ENCODE measurements at regions not wholly inside any gene's neighbourhood (a gene's known extent, or its start where the extent isn't known, plus 50 kb on each side); places are given as distances from the start of the nearest gene placed in this dataset.
"Not testable (repeated sequence)": the region's sequence is repeated elsewhere in the genome, so short reads cannot be mapped to it uniquely, and the experiment has no call there.

DNA sequence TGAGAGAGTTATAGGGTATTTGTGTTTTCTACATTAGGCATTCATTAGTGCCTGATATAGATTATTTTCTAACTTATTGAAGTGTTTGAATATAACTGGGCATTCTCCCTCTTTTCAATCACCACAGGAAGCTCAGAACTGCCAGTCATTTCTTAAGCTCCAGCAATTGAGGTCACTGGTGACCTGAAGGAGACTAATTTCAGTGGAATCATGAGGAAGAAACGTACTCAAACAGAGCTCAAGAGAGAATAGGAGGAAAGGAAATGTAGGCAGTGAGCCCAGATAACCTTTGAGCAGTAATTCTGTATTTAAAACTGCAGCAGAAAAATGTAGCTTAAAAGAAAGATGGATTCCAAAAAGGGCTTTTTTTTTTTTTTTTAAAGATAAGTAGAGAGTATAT is 1035.5 kb downstream of the SOCS6 start:
- no peak for DNase-seq
- no peaks in the 10 kb centered on the region for H3K27me3 ChIP-seq (ENCODE audit: insufficient read depth, low read length, poor library complexity)
- no peak overlapping the region for H2AFZ ChIP-seq (ENCODE audit: low read depth, low read length)
- H3K27ac ChIP-seq (ENCODE audit: low read length), result no peak overlapping the region
- no peaks in the 10 kb centered on the region for H3K36me3 ChIP-seq (ENCODE audit: insufficient read depth, low read length)
- H3K4me1 ChIP-seq (ENCODE audit: insufficient read depth, low read length), result no peaks in the 10 kb centered on the region
- no peak overlapping the region for H3K4me2 ChIP-seq (ENCODE audit: insufficient read depth, low read length)
- no peaks in the 10 kb centered on the region for H3K9me3 ChIP-seq (ENCODE audit: insufficient read depth, low read length, severe bottlenecking)
- TF ChIP-seq, protein P1, sequence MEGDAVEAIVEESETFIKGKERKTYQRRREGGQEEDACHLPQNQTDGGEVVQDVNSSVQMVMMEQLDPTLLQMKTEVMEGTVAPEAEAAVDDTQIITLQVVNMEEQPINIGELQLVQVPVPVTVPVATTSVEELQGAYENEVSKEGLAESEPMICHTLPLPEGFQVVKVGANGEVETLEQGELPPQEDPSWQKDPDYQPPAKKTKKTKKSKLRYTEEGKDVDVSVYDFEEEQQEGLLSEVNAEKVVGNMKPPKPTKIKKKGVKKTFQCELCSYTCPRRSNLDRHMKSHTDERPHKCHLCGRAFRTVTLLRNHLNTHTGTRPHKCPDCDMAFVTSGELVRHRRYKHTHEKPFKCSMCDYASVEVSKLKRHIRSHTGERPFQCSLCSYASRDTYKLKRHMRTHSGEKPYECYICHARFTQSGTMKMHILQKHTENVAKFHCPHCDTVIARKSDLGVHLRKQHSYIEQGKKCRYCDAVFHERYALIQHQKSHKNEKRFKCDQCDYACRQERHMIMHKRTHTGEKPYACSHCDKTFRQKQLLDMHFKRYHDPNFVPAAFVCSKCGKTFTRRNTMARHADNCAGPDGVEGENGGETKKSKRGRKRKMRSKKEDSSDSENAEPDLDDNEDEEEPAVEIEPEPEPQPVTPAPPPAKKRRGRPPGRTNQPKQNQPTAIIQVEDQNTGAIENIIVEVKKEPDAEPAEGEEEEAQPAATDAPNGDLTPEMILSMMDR (IDR thresholded peaks at IDR 0.05; ENCODE audit: borderline replicate concordance, extremely low read depth, low read length, poor library complexity, severe bottlenecking), result no peak
- TF ChIP-seq EZH2 (IDR thresholded peaks at IDR 0.05; ENCODE audit: borderline replicate concordance, low read depth, low read length, severe bottlenecking), result no peak
- no peak overlapping the region for H3K9ac ChIP-seq (ENCODE audit: low read depth, low read length)
- H3K79me2 ChIP-seq (ENCODE audit: insufficient read depth, low read length), result no peaks in the 10 kb centered on the region
- ATAC-seq (ENCODE audit: insufficient read depth, low read depth), result no peak
- no peak overlapping the region for H3K4me3 ChIP-seq (ENCODE audit: low read depth in 1 of 2, low read length in 2 of 2)
- H4K20me1 ChIP-seq (ENCODE audit: insufficient read depth, low read length), result no peaks in the 10 kb centered on the region

DNA sequence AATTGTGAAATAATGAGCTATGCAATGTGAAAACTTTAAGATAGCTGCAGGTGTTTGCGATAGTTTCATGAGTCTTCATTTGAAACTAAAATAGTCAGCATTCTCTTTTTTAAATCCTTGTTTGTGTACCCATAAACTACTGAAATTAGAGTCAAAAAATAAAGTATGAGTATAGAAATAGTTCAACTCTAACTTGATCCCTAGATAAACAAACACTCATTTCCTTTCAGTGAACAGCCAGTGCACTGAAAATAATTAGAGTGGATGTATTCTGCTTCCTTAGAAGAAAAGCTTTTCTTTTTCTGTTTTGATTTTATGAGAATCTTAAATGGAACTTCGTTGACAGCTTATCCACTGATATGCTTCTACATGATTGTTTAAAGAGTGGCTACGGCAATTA is 1033.4 kb downstream of the SOCS6 start:
- no peak overlapping the region for H3K4me2 ChIP-seq (ENCODE audit: insufficient read depth, low read length)
- H3K36me3 ChIP-seq (ENCODE audit: insufficient read depth, low read length), result no peaks in the 10 kb centered on the region
- H4K20me1 ChIP-seq (ENCODE audit: insufficient read depth, low read length), result no peaks in the 10 kb centered on the region
- H3K27ac ChIP-seq (ENCODE audit: low read length), result no peak overlapping the region
- ATAC-seq (ENCODE audit: insufficient read depth, low read depth) (no peak), DNase-seq (no peak)
- H3K79me2 ChIP-seq (ENCODE audit: insufficient read depth, low read length), result no peaks in the 10 kb centered on the region
- H3K9me3 ChIP-seq (ENCODE audit: insufficient read depth, low read length, severe bottlenecking), result no peaks in the 10 kb centered on the region
- no peak overlapping the region for H2AFZ ChIP-seq (ENCODE audit: low read depth, low read length)
- H3K4me3 ChIP-seq (ENCODE audit: low read depth in 1 of 2, low read length in 2 of 2), result no peak overlapping the region
- no peaks in the 10 kb centered on the region for H3K4me1 ChIP-seq (ENCODE audit: insufficient read depth, low read length)
- no peak overlapping the region for H3K9ac ChIP-seq (ENCODE audit: low read depth, low read length)
- no peaks in the 10 kb centered on the region for H3K27me3 ChIP-seq (ENCODE audit: insufficient read depth, low read length, poor library complexity)
- no peak for TF ChIP-seq EZH2 (IDR thresholded peaks at IDR 0.05; ENCODE audit: borderline replicate concordance, low read depth, low read length, severe bottlenecking)
- TF ChIP-seq, protein P1 (IDR thresholded peaks at IDR 0.05; ENCODE audit: borderline replicate concordance, extremely low read depth, low read length, poor library complexity, severe bottlenecking), result no peak

DNA sequence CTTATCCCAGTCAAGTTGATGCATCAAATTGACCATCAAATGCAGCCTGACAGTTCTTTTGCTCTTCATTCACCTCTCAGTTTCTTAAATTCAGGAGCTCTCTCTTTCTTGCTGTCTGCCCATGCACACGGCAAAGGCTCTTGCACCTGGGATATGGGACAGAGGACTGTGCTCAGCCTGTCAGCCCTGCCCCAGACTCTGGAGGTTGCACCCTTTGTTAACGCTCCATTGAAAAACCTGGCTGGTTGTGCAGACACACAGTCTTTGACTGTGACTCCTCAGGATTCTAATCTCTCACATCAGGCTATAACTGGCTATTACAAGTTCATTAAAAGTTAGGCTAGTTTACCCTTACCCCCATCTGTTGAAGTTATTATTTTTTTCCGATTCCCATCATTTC is 1032.5 kb downstream of the SOCS6 start:
- Histone ChIP-seq H3K79me2 (ENCODE audit: insufficient read depth, low read length) (no peaks in the 10 kb centered on the region), H3K27me3 (ENCODE audit: insufficient read depth, low read length, poor library complexity) (no peaks in the 10 kb centered on the region), H3K36me3 (ENCODE audit: insufficient read depth, low read length) (no peaks in the 10 kb centered on the region), H2AFZ (ENCODE audit: low read depth, low read length) (no peak overlapping the region), H4K20me1 (ENCODE audit: insufficient read depth, low read length) (no peaks in the 10 kb centered on the region), H3K4me2 (ENCODE audit: insufficient read depth, low read length) (no peak overlapping the region), H3K4me1 (ENCODE audit: insufficient read depth, low read length) (no peaks in the 10 kb centered on the region), H3K4me3 (ENCODE audit: low read depth in 1 of 2, low read length in 2 of 2) (no peak overlapping the region), H3K9me3 (ENCODE audit: insufficient read depth, low read length, severe bottlenecking) (no peaks in the 10 kb centered on the region), H3K27ac (ENCODE audit: low read length) (no peak overlapping the region), H3K9ac (ENCODE audit: low read depth, low read length) (no peak overlapping the region)
- DNase-seq, result no peak
- no peak for TF ChIP-seq EZH2 (IDR thresholded peaks at IDR 0.05; ENCODE audit: borderline replicate concordance, low read depth, low read length, severe bottlenecking)
- ATAC-seq (ENCODE audit: insufficient read depth, low read depth), result no peak

DNA sequence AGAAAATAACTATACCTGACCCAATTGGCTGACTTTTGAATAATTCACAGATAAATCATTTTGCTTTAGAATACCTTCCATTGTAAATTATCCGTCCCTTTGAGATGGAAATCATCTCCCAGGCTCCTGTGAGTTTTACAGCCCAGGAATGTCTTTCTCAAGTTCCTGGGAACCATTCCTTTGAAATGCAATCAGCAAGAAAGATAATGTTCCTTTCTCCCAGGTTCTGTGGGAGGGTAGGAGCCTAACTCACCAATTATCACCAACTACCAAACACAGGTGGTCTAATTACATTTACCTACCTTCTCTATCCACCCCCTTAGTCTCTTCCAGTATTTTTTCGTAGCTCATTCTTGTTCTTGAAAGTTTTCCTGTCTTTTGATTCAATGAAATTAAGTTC is 1016.0 kb downstream of the SOCS6 start:
- ATAC-seq (ENCODE audit: insufficient read depth, low read depth) (no peak), DNase-seq (no peak)
- no peaks in the 10 kb centered on the region for H3K79me2 ChIP-seq (ENCODE audit: insufficient read depth, low read length)
- H3K36me3 ChIP-seq (ENCODE audit: insufficient read depth, low read length), result no peaks in the 10 kb centered on the region
- no peak overlapping the region for H3K27ac ChIP-seq (ENCODE audit: low read length)
- H3K9me3 ChIP-seq (ENCODE audit: insufficient read depth, low read length, severe bottlenecking), result no peaks in the 10 kb centered on the region
- no peaks in the 10 kb centered on the region for H4K20me1 ChIP-seq (ENCODE audit: insufficient read depth, low read length)
- no peak overlapping the region for H3K9ac ChIP-seq (ENCODE audit: low read depth, low read length)
- H3K4me2 ChIP-seq (ENCODE audit: insufficient read depth, low read length), result no peak overlapping the region
- TF ChIP-seq EZH2 (IDR thresholded peaks at IDR 0.05; ENCODE audit: borderline replicate concordance, low read depth, low read length, severe bottlenecking), result no peak
- TF ChIP-seq, protein P1 (IDR thresholded peaks at IDR 0.05; ENCODE audit: borderline replicate concordance, extremely low read depth, low read length, poor library complexity, severe bottlenecking), result no peak
- no peak overlapping the region for H3K4me3 ChIP-seq (ENCODE audit: low read depth in 1 of 2, low read length in 2 of 2)
- no peaks in the 10 kb centered on the region for H3K27me3 ChIP-seq (ENCODE audit: insufficient read depth, low read length, poor library complexity)
- no peak overlapping the region for H2AFZ ChIP-seq (ENCODE audit: low read depth, low read length)
- H3K4me1 ChIP-seq (ENCODE audit: insufficient read depth, low read length), result no peaks in the 10 kb centered on the region

DNA sequence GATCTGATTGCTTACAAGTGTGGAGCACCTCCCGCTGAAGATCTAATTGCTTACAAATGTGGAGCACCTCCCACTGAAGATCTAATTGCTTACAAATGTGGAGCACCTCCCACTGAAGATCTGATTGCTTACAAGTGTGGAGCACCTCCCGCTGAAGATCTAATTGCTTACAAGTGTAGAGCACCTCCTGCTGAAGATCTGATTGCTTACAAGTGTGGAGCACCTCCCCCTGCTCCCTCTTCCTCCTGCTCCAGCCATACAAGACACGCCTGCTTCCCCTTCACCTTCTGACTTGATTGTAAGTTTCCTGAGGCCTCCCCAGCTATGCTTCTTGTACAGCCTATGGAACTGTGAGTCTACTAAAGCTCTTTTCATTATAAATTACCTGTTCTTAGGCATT is 1014.9 kb downstream of the SOCS6 start:
- not testable (repeated sequence) for H3K9me3 ChIP-seq (ENCODE audit: insufficient read depth, low read length, severe bottlenecking); H2AFZ ChIP-seq (ENCODE audit: low read depth, low read length); DNase-seq; H3K27me3 ChIP-seq (ENCODE audit: insufficient read depth, low read length, poor library complexity); H3K4me1 ChIP-seq (ENCODE audit: insufficient read depth, low read length); H3K4me3 ChIP-seq (ENCODE audit: low read depth in 1 of 2, low read length in 2 of 2); H4K20me1 ChIP-seq (ENCODE audit: insufficient read depth, low read length); H3K79me2 ChIP-seq (ENCODE audit: insufficient read depth, low read length); H3K27ac ChIP-seq (ENCODE audit: low read length); H3K9ac ChIP-seq (ENCODE audit: low read depth, low read length); H3K4me2 ChIP-seq (ENCODE audit: insufficient read depth, low read length); H3K36me3 ChIP-seq (ENCODE audit: insufficient read depth, low read length); ATAC-seq (ENCODE audit: insufficient read depth, low read depth)
